PC-9 (cell line): ENCODE measurements at regions not wholly inside any gene's neighbourhood (a gene's known extent, or its start where the extent isn't known, plus 50 kb on each side); places are given as distances from the start of the nearest gene placed in this dataset.

Source experiments
- CTCF ChIP-seq: fragments of 200-600 bp; sonication (generic); conservative IDR thresholded peaks from 2 replicates; pipeline ENCODE4 v1.6.1; 2017; ENCODE audit warnings: mixed run types, antibody characterized with exemption, mild to moderate bottlenecking, moderate library complexity
- EZH2 ChIP-seq: fragments of 200-600 bp; sonication (generic); IDR thresholded peaks from 2 replicates; pipeline ENCODE4 v1.8.0; 2017; ENCODE audit warnings: antibody characterized with exemption, low read depth

- no peak for TF ChIP-seq EZH2
- TF ChIP-seq CTCF = no peak
These were observed 178.5 kb upstream of the LYPLAL1 start for GRCh38 chr1:218995091-218995665.
